ENCODE measurements at regions not wholly inside any gene's neighbourhood (a gene's known extent, or its start where the extent isn't known, plus 50 kb on each side); places are given as distances from the start of the nearest gene placed in this dataset.

DNA sequence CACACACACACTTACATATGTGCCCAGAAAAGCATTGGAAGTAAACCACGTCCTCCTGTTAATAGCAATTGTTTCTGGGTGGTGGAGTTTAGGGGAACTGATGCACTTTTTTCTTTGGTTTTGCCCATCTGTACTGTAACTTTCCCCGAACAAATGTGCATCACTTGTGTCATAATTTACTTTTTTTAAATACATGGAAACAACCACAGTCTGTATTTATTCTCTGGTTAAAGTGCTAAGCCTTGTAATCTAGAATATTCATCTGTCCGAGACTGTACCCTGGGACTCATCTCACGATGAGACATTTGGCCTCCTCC, 61.5 kb upstream of the CD93 start:
- no peak for TF ChIP-seq ZFX (IDR thresholded peaks at IDR 0.05; ENCODE audit: borderline replicate concordance)
- TF ChIP-seq, protein P1, sequence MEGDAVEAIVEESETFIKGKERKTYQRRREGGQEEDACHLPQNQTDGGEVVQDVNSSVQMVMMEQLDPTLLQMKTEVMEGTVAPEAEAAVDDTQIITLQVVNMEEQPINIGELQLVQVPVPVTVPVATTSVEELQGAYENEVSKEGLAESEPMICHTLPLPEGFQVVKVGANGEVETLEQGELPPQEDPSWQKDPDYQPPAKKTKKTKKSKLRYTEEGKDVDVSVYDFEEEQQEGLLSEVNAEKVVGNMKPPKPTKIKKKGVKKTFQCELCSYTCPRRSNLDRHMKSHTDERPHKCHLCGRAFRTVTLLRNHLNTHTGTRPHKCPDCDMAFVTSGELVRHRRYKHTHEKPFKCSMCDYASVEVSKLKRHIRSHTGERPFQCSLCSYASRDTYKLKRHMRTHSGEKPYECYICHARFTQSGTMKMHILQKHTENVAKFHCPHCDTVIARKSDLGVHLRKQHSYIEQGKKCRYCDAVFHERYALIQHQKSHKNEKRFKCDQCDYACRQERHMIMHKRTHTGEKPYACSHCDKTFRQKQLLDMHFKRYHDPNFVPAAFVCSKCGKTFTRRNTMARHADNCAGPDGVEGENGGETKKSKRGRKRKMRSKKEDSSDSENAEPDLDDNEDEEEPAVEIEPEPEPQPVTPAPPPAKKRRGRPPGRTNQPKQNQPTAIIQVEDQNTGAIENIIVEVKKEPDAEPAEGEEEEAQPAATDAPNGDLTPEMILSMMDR (IDR thresholded peaks at IDR 0.05): no peak
- H3K27ac ChIP-seq: no peak overlapping the region

DNA sequence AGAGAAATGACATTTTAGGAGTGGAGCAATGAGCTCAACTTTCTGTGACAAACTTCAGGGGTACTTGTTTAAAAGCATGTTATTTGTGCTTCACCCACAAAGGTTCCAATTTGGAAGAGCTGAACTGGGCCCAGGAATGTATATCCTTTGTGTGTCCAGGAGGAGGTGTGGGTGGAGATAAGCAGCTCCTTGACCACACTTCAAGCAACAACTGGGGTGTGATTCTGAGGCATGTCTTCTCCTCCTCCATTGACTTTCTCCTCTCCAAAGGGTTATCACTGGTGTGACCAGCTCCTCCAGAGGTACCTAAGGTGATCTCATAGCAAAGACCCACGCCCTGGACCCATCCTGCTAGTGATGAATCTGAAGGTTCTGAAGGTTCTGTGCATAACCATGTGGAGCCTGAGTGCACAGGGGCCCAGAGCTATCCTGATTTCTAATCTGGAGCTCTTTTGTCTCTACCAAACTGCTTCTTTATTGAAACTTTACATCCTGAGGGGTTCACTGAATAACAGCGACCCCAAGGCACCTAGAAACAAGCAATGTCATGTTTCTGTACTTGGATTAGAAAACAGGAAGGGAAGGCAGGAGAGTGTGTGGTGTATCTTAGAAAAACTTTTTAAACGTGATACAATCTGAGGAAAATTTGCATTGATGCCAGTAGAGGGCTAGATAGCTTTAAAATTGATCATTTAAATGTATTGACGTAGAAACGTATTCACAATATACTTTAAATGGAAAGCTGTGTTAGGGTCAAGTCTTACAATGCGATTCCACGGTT, 60.9 kb upstream of the CD93 start:
- no peak overlapping the region for H3K27ac ChIP-seq
- no peak for TF ChIP-seq ZFX (IDR thresholded peaks at IDR 0.05; ENCODE audit: borderline replicate concordance)
- TF ChIP-seq, protein P1 (IDR thresholded peaks at IDR 0.05): no peak

DNA sequence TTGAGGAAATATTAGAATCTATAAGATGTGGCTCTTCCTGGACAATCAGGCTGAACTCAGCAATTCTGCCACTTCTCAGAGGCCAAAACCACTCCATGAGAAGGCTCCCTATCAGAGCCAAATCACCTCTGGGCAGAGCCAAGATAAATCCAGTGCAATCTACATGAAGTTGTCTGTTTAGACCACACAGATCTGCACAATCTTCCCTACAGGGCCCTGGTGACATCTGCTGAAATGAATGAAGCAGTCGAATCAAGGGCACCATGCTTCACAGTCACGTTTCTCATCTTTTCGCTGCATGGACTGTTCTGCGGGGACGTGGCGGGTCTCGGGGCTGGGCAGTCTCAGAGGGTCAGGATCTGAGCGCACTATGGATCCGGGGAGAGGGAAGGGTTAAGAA, 60.1 kb upstream of the CD93 start:
- TF ChIP-seq, protein P1 (IDR thresholded peaks at IDR 0.05): no peak
- no peak for TF ChIP-seq ZFX (IDR thresholded peaks at IDR 0.05; ENCODE audit: borderline replicate concordance)
- H3K27ac ChIP-seq: no peak overlapping the region

DNA sequence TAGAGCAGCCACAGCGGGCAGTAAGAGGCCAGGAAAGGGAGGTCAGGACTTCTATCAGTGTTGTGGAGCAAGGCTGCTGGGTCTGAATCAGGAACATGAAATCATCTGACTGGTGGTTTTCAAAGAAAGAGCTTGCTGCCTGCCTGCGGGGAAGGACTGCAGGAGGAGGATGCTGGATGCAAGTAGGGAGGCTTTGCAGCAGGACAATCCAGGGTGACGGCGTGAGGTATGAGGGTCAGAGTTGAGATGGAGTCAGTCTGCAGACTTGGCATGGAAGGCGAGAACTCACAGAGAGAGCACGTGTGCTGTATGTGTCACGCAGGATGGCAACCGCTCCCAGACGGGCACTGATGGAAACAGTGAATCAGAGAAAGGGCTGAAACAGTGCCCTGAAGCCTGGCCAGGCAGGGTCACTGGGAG, 59.2 kb upstream of the CD93 start:
- H3K27ac ChIP-seq: no peak overlapping the region
- TF ChIP-seq, protein P1 (IDR thresholded peaks at IDR 0.05): no peak
- TF ChIP-seq ZFX (IDR thresholded peaks at IDR 0.05; ENCODE audit: borderline replicate concordance): no peak

DNA sequence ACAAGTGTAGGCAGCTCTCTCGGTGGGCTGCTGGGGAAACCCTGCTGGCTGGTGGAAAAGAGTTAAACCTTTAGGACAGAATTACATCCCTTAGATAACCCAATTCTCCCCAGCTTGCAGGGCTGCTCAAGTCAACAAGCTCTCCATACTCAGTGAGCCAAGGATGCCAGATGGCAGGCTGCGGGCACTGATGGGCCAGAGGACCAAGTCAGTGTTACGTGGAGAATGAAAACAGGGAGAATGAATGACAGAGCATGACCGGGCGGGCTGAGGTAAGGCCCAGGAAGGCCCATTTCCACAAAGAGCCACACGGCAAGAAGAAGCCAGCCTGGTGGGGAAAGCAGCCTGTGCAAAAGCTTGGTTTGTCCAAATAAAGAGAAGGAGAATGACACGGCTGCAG, 58.7 kb upstream of the CD93 start:
- TF ChIP-seq, protein P1 (IDR thresholded peaks at IDR 0.05): no peak
- no peak for TF ChIP-seq ZFX (IDR thresholded peaks at IDR 0.05; ENCODE audit: borderline replicate concordance)
- no peak overlapping the region for H3K27ac ChIP-seq

DNA sequence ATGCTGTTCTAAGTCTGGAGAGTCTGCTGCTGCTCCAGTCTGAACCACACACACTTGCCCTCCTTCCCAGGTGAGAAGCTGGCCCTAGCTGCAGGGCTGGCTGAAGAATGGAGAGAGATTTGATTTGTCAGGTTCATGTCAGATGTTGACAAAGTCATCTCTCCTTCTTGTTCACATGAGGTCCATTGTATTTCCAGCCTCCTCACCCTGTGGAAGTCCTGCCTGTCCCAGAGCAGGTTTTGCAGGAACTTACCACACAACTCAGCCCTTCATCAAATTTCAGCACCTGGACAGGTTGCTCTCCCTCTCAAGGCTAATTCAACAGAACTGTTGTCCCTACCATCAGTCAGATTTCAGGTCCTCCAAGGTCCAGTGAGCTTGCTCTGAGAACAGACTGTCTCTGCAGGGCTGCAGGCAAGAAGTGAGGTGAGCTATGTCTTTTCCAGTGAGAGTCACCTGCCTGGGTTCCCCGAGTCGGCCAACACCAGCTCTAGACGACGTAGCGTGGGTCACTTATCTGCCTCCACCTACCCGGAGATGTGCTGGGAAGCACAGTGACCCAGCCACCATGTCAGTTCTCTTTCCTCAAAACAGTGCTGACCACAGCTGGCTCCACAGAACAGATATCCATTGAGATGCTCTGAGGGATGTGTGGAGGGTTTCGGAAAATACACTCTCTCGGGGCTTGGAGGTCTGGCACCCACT, 58.0 kb upstream of the CD93 start:
- TF ChIP-seq ZFX (IDR thresholded peaks at IDR 0.05; ENCODE audit: borderline replicate concordance): no peak
- TF ChIP-seq, protein P1 (IDR thresholded peaks at IDR 0.05): no peak
- H3K27ac ChIP-seq: no peak overlapping the region

DNA sequence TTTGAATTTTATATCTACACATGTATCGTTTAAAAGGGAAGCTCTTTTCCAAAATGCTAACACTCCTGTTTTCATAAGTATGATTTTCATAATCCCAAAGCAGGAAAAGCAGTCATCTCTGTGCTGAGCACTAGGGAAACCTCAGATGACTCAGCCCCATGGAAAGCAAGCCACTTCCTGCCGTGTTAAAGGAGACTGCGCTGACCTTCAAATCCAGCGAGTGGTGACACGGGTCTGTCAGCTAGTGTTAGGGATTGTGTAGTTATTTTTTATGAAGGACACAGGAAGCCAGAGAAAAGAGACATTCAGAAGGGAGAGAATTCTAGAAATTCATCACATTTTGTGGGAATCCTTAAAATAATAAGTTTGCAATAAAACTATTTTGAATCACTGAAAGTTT, 57.0 kb upstream of the CD93 start:
- TF ChIP-seq ZFX (IDR thresholded peaks at IDR 0.05; ENCODE audit: borderline replicate concordance): no peak
- TF ChIP-seq, protein P1 (IDR thresholded peaks at IDR 0.05): no peak
- no peak overlapping the region for H3K27ac ChIP-seq

Data from 22Rv1 (cell line).